ENCODE measurements at regions not wholly inside any gene's neighbourhood (a gene's known extent, or its start where the extent isn't known, plus 50 kb on each side); places are given as distances from the start of the nearest gene placed in this dataset.

DNA sequence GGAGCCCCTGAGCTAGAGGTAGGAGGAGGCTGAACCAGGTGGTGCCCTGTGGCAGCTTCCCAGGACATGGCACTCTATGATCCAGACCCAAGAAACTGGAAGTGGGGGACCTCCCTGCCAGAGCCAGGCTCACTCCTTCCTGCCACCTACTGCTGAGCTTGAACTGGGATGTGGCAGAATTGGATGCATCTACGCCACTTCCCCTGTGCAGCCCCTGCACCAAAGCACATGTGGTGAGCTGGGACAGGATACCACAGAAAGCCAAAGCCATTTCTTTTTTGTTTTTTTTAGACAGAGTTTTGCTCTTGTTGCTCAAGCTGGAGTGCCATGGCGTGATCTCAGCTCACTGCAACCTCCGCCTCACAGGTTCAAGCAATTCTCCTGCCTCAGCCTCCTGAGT lies 518.0 kb upstream of the PPP2R3A start:
- no peak for DNase-seq (ENCODE audit: low read depth, low spot score)
- no peak for TF ChIP-seq ZNF274 (IDR thresholded peaks at IDR 0.05; ENCODE audit: low read depth, low read length)
- TF ChIP-seq SUZ12 (IDR thresholded peaks at IDR 0.05; ENCODE audit: extremely low read depth, insufficient read depth, insufficient read length) = no peak
- no peak for TF ChIP-seq YY1 (IDR thresholded peaks at IDR 0.05; ENCODE audit: insufficient read depth, insufficient read length)
- Histone ChIP-seq H3K4me1 (ENCODE audit: insufficient read depth, insufficient read length) (no peaks in the 10 kb centered on the region), H3K4me3 (ENCODE audit: insufficient read length, low read depth) (no peak overlapping the region), H3K27me3 (ENCODE audit: insufficient read depth, insufficient read length) (no peaks in the 10 kb centered on the region), H3K9ac (ENCODE audit: insufficient read length, low read depth) (no peak overlapping the region), H3K36me3 (ENCODE audit: insufficient read depth, insufficient read length, low read length) (no peaks in the 10 kb centered on the region), H3K9me3 (ENCODE audit: insufficient read depth, low read length) (no peaks in the 10 kb centered on the region; the same call in 1 of the 2 replicates)

DNA sequence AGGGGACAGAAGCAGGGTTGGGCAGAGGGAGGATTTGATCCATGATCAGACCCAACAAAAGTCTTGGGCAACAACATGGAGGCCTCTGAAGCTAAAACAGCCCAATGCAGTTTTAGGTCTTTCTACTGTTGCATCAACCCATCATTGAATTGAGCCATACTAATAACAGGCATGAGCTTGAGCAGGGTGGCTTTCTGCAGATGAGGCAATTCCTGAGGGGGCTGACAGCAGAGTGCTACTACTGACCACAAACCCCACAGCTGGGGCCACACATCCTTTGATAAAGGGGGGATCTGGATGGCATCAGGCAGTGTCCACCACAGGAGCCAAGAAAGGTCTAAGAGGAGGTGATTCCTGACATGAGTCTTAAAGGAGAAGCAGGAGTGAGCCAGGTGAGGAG lies 517.0 kb upstream of the PPP2R3A start:
- Histone ChIP-seq H3K27me3 (ENCODE audit: insufficient read depth, insufficient read length) (no peaks in the 10 kb centered on the region), H3K36me3 (ENCODE audit: insufficient read depth, insufficient read length, low read length) (no peaks in the 10 kb centered on the region), H3K9me3 (ENCODE audit: insufficient read depth, low read length) (no peaks in the 10 kb centered on the region; the same call in 1 of the 2 replicates), H3K4me3 (ENCODE audit: insufficient read length, low read depth) (no peak overlapping the region), H3K4me1 (ENCODE audit: insufficient read depth, insufficient read length) (peaks cover 4% of the 10 kb centered on the region), H3K9ac (ENCODE audit: insufficient read length, low read depth) (no peak overlapping the region)
- DNase-seq (ENCODE audit: low read depth, low spot score) = no peak
- TF ChIP-seq ZNF274 (IDR thresholded peaks at IDR 0.05; ENCODE audit: low read depth, low read length) = no peak
- TF ChIP-seq YY1 (IDR thresholded peaks at IDR 0.05; ENCODE audit: insufficient read depth, insufficient read length) = no peak
- no peak for TF ChIP-seq SUZ12 (IDR thresholded peaks at IDR 0.05; ENCODE audit: extremely low read depth, insufficient read depth, insufficient read length)

DNA sequence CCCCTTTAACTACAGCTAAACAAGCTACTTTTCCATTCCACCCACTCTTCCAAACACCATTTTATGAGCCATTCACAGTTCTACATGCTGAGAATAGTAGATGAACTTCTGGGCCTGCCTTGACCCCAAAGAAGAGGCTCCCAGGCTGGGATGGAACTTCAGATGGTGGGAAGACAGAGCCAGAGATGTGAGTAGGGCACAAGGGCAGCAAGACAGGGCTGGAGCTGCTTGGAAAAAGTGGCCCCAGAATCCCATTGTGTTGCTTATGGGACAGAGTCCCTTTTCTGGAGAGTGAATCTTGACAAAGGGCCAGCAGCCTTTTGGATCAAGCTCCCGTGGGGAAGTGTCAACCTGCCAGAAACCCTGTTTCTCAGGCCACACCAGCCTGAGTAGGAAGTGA lies 516.5 kb upstream of the PPP2R3A start:
- Histone ChIP-seq H3K36me3 (ENCODE audit: insufficient read depth, insufficient read length, low read length) (no peaks in the 10 kb centered on the region), H3K27me3 (ENCODE audit: insufficient read depth, insufficient read length) (no peaks in the 10 kb centered on the region), H3K4me1 (ENCODE audit: insufficient read depth, insufficient read length) (peaks cover 4% of the 10 kb centered on the region), H3K9me3 (ENCODE audit: insufficient read depth, low read length) (no peaks in the 10 kb centered on the region; the same call in 1 of the 2 replicates), H3K9ac (ENCODE audit: insufficient read length, low read depth) (no peak overlapping the region), H3K4me3 (ENCODE audit: insufficient read length, low read depth) (no peak overlapping the region)
- no peak for DNase-seq (ENCODE audit: low read depth, low spot score)
- TF ChIP-seq ZNF274 (IDR thresholded peaks at IDR 0.05; ENCODE audit: low read depth, low read length) = no peak
- TF ChIP-seq SUZ12 (IDR thresholded peaks at IDR 0.05; ENCODE audit: extremely low read depth, insufficient read depth, insufficient read length) = no peak
- no peak for TF ChIP-seq YY1 (IDR thresholded peaks at IDR 0.05; ENCODE audit: insufficient read depth, insufficient read length)

DNA sequence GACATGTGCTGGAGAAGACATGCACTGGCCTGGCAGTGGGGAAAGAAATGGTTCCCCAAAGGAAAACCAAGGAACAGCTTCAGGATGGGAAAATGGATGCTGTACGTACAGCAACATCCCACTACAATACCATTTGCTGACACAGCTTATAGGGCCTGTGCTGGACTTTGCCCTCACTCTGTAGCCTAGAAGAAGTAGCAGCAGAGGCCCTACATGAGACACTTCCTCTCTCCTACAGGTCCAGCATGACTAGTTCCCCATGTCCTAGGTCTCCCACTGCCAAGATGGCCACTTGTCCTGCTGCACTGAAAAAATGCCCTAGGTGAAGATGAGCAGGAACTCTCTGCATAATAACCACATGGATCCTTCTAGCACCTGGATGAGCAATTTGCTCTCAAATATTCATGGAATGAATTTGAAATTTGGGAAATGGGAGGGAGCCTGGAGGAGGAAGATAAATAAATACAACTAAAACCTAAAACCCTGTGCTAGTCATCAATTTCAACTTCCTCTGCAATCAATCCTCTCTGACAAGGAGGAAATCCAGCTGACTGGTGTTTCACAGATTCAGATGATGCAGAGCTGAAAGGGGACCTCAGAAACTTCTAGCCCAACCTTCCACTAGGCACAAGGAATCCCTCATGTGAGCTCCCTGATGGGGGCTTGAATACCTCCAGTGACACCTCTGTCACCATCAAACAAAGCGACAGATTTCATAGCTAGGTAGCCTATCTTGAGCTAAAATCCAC lies 514.3 kb upstream of the PPP2R3A start:
- no peak overlapping the region for H3K9ac ChIP-seq (ENCODE audit: insufficient read length, low read depth)
- DNase-seq (ENCODE audit: low read depth, low spot score) = no peak
- no peaks in the 10 kb centered on the region; the same call in 1 of the 2 replicates for H3K9me3 ChIP-seq (ENCODE audit: insufficient read depth, low read length)
- H3K27me3 ChIP-seq (ENCODE audit: insufficient read depth, insufficient read length) = no peaks in the 10 kb centered on the region
- peaks cover 6% of the 10 kb centered on the region for H3K4me1 ChIP-seq (ENCODE audit: insufficient read depth, insufficient read length)
- no peak for TF ChIP-seq ZNF274 (IDR thresholded peaks at IDR 0.05; ENCODE audit: low read depth, low read length)
- no peak for TF ChIP-seq YY1 (IDR thresholded peaks at IDR 0.05; ENCODE audit: insufficient read depth, insufficient read length)
- TF ChIP-seq SUZ12 (IDR thresholded peaks at IDR 0.05; ENCODE audit: extremely low read depth, insufficient read depth, insufficient read length) = no peak
- no peak overlapping the region for H3K4me3 ChIP-seq (ENCODE audit: insufficient read length, low read depth)
- no peaks in the 10 kb centered on the region for H3K36me3 ChIP-seq (ENCODE audit: insufficient read depth, insufficient read length, low read length)

DNA sequence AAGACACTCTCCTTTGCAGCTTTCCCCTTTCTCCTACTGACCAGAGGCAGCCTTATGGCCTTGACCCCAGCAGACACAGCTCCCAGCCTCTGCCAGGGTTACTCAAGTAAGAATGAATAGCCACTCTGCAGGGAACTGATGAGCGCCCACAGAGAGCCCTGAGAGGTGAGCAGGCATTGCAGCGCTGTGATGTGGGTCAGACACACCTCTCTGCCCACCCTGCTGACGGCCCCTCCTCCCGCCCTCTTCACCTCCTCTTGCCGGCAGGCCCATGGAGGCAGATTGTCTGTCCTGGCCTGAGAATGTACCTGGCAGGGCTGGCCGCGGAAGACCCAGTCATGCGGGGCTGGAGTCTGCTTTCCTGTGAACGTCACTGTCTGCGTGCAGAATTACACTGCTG lies 512.6 kb upstream of the PPP2R3A start:
- Histone ChIP-seq H3K27me3 (ENCODE audit: insufficient read depth, insufficient read length) (peaks cover 4% of the 10 kb centered on the region), H3K36me3 (ENCODE audit: insufficient read depth, insufficient read length, low read length) (no peaks in the 10 kb centered on the region), H3K4me3 (ENCODE audit: insufficient read length, low read depth) (no peak overlapping the region), H3K9ac (ENCODE audit: insufficient read length, low read depth) (no peak overlapping the region), H3K4me1 (ENCODE audit: insufficient read depth, insufficient read length) (peaks cover 6% of the 10 kb centered on the region), H3K9me3 (ENCODE audit: insufficient read depth, low read length) (no peaks in the 10 kb centered on the region; the same call in 1 of the 2 replicates)
- DNase-seq (ENCODE audit: low read depth, low spot score) = no peak
- no peak for TF ChIP-seq YY1 (IDR thresholded peaks at IDR 0.05; ENCODE audit: insufficient read depth, insufficient read length)
- TF ChIP-seq ZNF274 (IDR thresholded peaks at IDR 0.05; ENCODE audit: low read depth, low read length) = no peak
- no peak for TF ChIP-seq SUZ12 (IDR thresholded peaks at IDR 0.05; ENCODE audit: extremely low read depth, insufficient read depth, insufficient read length)

DNA sequence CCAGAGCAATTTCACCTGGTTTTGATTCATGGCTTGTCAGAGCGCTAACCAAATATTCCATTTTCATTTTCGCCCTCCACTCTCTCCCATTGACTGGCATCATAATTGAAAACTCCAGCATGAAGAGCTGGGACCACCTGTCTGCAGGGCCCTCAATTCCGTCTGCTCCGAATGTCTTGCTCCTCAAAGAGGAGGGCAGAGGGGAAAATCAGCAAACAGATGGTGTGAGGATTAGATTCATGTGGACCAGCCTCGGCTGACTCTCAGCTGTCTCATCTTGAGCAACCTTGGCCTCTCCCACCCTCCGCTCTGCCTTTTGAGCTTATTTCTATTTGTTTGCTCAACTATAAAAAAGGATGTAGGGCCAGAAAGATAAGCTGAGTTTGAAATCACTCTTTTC lies 512.2 kb upstream of the PPP2R3A start:
- H3K4me1 ChIP-seq (ENCODE audit: insufficient read depth, insufficient read length) = peaks cover 6% of the 10 kb centered on the region
- H3K27me3 ChIP-seq (ENCODE audit: insufficient read depth, insufficient read length) = peaks cover 4% of the 10 kb centered on the region
- TF ChIP-seq ZNF274 (IDR thresholded peaks at IDR 0.05; ENCODE audit: low read depth, low read length) (no peak), SUZ12 (IDR thresholded peaks at IDR 0.05; ENCODE audit: extremely low read depth, insufficient read depth, insufficient read length) (no peak), YY1 (IDR thresholded peaks at IDR 0.05; ENCODE audit: insufficient read depth, insufficient read length) (no peak)
- no peaks in the 10 kb centered on the region; the same call in 1 of the 2 replicates for H3K9me3 ChIP-seq (ENCODE audit: insufficient read depth, low read length)
- no peak overlapping the region for H3K9ac ChIP-seq (ENCODE audit: insufficient read length, low read depth)
- no peaks in the 10 kb centered on the region for H3K36me3 ChIP-seq (ENCODE audit: insufficient read depth, insufficient read length, low read length)
- no peak overlapping the region for H3K4me3 ChIP-seq (ENCODE audit: insufficient read length, low read depth)
- DNase-seq (ENCODE audit: low read depth, low spot score) = no peak

DNA sequence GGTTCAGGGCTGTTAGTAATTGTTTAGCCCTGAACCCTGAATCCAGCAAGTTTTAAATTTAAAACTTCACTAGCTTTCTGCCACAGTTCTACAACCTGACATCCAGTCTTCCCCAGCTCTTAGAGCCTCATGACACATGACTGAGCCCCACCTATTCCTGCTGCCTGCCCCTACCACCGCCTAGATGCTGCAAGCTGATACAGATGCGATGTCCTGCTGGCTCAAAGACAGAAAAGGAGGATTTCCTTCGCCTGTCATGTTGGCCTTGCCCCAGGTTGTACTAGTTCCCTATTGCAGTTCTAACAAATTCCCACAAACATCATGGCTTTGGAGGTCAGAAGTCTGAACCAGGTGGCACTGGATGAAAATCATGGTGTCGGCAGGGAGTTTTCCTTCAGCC lies 510.6 kb upstream of the PPP2R3A start:
- DNase-seq (ENCODE audit: low read depth, low spot score) = no peak
- TF ChIP-seq ZNF274 (IDR thresholded peaks at IDR 0.05; ENCODE audit: low read depth, low read length) = no peak
- no peak for TF ChIP-seq SUZ12 (IDR thresholded peaks at IDR 0.05; ENCODE audit: extremely low read depth, insufficient read depth, insufficient read length)
- TF ChIP-seq YY1 (IDR thresholded peaks at IDR 0.05; ENCODE audit: insufficient read depth, insufficient read length) = no peak
- no peak overlapping the region for H3K9ac ChIP-seq (ENCODE audit: insufficient read length, low read depth)
- H3K9me3 ChIP-seq (ENCODE audit: insufficient read depth, low read length) = no peaks in the 10 kb centered on the region; the same call in 1 of the 2 replicates
- peaks cover 6% of the 10 kb centered on the region for H3K4me1 ChIP-seq (ENCODE audit: insufficient read depth, insufficient read length)
- H3K4me3 ChIP-seq (ENCODE audit: insufficient read length, low read depth) = no peak overlapping the region
- H3K27me3 ChIP-seq (ENCODE audit: insufficient read depth, insufficient read length) = peaks cover 4% of the 10 kb centered on the region
- H3K36me3 ChIP-seq (ENCODE audit: insufficient read depth, insufficient read length, low read length) = no peaks in the 10 kb centered on the region

Measured in NT2/D1 (cell line).